GM18502 (cell line): ENCODE measurements at regions not wholly inside any gene's neighbourhood (a gene's known extent, or its start where the extent isn't known, plus 50 kb on each side); places are given as distances from the start of the nearest gene placed in this dataset.

Experiments used
- ATAC-seq: cut with Tn5 transposase; IDR thresholded peaks from one replicate; pipeline ENCODE4 v1.9.1; 2021; ENCODE audit warnings: mild to moderate bottlenecking; ENCODE audit not compliant: unreplicated experiment, poor library complexity

DNA sequence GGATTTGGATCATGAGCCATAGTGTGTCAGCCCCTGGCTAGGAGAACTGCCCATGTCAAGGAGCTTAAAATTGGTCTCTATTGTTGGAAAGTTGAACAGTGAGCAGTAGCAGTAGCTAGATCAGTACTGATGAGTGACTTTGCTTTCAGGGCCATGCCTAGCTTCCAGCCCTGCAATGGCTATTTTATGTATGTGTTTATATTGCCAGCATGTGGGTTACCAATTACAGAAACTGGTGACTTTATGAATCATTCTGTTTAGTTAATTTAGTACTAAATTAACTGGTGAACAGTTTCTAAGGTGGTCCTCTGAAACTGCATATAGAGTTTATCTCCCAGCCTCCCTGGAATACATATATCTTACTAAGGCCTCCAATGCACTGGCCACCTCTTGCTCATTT is 908.1 kb upstream of the ALCAM start:
- ATAC-seq = no peak

- ATAC-seq = no peak
These were observed 906.0 kb upstream of the ALCAM start for GRCh38 chr3:104460477-104461406.

GRCh38 chr3:104461431-104461830 is 905.3 kb upstream of the ALCAM start:
- no peak for ATAC-seq

GRCh38 chr3:104472221-104472620 is 894.5 kb upstream of the ALCAM start:
- no peak for ATAC-seq

- no peak for ATAC-seq
These were observed 892.7 kb upstream of the ALCAM start for GRCh38 chr3:104474011-104474410.

GRCh38 chr3:104503022-104503421 is 863.7 kb upstream of the ALCAM start:
- ATAC-seq = no peak

GRCh38 chr3:104510131-104510849 is 856.4 kb upstream of the ALCAM start:
- ATAC-seq = no peak

DNA sequence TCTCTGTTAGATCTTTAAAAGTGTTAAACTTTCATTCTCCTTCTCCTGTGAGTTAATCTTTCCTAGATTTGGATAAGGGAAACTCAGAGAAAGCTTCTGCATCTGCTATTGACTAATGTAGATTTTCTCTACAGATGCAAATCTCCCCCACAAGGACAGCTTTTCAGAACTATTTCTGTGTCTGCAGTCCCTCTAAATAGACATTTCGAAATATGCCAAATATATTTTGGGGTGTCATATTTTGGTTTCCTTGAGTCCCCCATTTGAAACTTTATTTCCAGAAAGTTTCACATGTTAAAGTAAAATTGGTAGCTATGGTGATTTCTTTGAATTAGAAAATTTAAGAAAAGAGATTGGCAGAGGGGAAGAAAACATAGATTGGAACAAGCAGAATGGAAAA is 852.3 kb upstream of the ALCAM start:
- ATAC-seq = no peak

DNA sequence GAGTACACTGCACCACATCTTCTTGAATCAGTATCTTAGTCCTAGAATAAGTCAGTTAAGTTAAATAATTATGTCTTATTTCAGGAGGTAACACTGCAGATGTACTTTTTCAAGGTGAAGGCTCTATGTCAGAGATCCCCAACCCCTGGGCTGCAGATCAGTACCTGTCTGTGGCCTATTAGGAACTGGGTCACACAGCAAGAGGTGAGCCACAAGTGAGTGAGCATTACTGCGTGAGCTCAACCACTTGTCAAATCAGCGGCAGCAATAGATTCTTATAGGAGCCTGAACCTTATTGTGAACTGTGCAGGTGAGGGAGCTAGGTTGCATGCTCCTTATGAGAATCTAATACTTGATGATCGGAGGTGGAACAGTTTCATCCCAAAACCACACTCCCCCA is 851.9 kb upstream of the ALCAM start:
- ATAC-seq = no peak

DNA sequence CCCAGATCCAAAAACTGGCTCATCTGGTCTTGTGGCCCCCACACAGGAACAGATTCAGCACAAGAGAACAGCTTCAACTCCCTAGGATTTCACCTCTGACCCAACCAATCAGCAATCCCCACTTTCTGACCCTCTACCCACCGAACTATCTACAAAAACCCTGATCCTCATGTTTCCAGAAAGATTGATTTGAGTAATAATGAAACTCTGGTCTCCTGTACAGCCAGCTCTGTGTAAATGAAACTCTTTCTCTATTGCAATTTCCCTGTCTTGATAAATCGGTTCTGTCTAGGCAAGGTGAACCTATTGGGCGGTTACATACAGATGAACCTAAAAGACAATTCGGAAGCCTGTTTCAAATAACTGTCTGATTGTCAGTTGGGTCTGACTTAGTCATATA is 847.6 kb upstream of the ALCAM start:
- peak; percentile 43 for ATAC-seq

DNA sequence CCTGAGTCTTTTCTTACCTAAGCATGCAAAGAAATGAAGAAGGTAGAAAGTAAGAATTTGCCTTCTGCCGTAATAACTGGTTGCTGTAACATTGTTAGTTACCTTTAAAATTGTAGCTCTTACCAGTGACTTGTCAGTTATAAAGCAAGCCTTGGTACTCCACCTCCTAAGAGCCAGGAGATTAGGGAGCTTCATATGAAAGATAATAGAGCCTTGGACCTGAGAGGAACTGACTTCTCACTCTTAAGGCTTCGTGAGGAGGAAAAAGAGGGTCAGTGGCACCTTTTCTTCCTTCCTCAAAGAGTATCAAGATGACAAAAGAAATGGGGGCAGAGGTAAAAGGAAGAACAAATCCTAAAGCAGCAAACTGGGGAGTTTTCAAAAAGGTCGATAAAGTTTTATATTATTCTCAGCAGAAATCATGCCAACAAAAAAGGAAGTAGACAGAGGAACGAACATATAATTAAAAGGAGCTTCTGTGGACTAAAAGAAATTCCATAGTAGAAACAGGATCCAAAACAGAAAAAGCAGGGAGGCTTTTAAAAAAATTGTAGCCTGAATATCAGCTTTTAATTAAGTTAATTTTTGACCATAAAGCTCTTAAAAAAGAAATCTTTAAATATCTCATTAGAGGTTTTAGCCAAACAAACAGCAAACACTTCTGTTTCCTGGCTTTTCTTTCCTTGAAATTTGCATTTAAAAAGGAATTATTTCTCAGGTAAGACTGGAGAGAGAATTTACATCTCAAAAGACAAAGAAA is 847.1 kb upstream of the ALCAM start:
- no peak for ATAC-seq

- peak; percentile 36 for ATAC-seq
These were observed 846.5 kb upstream of the ALCAM start for GRCh38 chr3:104520228-104520655.

GRCh38 chr3:104521606-104522336 is 844.9 kb upstream of the ALCAM start:
- peak; percentile 64 for ATAC-seq

DNA sequence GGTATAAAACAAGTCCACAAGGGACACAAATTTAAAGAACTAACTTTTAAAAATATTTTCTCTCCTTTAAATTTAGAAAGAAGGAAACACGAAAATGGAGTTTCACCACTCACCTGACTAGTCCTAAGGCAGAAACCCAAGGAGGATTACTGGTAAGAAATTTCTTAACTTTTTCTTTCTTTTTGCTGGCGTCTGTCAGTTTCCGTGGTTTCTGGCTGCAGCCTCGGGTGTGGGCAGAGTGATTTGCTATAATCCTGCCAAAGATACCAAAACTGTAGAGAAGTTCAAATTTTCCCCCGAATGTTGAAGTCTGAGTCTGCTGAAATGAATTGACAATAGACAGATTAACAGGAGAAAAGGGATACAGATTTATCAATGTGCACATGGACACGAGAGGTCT is 843.6 kb upstream of the ALCAM start:
- peak; percentile 18 for ATAC-seq

DNA sequence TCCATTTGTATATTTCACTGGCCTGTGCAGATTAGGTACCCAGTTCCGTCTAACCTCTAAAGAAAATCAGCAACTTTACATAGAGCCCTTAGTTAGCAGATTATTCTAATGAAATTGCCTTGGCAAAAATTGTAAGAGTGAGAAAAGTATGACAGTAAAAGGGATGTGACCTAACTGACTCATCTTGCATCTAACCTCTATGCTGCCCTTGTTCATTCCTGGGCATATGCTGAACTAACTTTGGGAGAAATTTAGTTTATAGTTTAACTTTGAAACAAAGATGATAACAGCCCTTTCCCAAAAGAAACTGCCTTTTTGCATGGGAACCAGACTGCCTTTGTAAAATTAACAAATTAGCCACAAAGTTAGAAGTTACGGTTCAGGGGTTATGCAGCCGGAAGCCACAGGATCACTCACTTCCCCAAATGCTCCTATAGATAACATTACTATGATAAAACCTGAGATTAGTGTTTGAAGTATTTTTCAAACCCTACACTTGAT is 839.8 kb upstream of the ALCAM start:
- peak; percentile 88 for ATAC-seq

GRCh38 chr3:104530934-104531333 is 835.8 kb upstream of the ALCAM start:
- ATAC-seq = no peak

DNA sequence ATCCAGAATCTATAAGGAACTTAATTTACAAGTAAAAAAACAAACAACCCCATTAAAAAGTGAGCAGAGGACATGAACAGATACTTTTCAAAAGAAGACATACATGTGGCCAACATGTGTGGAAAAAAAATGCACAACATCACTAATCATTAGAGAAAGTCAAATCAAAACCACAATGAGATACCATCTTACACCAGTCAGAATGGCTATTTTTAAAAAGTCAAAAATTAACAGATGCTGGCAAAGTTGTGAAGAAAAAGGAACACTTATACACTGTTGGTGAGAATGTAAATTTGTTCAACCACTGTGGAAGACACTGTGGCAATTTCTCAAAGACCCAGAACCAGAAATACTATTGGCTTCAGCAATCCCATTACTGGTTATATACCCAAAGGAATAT is 830.0 kb upstream of the ALCAM start:
- ATAC-seq = no peak

- ATAC-seq = no peak
These were observed 829.4 kb upstream of the ALCAM start for GRCh38 chr3:104537323-104537722.

DNA sequence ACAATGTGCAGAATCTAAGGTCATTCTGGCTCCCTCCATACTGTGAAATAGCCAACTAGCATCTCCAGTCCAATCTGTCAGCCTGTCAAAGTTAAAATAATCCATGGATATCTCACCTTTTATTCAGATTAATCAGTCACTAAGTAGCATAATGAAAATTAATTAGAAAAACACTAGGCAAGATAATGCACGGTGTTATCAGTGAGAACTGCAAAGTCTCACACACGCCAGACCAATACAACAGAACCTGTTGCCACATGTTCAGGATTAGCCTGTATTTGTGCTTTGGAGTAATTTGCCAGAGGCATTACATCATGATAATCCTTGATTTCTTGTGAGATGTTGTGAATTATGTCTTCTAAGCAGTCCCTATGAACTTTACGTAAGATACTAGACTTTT is 820.4 kb upstream of the ALCAM start:
- no peak for ATAC-seq

DNA sequence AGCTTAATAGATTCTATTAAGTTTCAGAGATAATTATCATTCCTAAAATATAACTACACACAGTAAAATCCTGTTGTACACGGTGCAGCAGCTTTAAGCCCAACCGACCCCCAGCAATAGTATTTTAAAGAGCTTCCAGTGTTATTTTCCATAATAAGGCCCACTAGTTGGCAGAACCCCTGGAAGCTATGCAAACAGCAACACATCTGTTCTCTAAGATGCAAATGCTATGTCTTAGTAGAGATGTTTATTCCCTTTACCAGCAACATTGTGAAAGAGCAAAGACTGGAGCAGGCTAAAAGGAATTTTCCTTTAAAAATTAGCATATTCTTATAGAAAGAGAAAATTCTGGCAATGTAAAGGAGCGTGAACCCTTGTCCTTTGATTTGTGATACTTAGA is 819.7 kb upstream of the ALCAM start:
- ATAC-seq = no peak
